Ascending aorta (tissue), 2 donors: ENCODE measurements at regions not wholly inside any gene's neighbourhood (a gene's known extent, or its start where the extent isn't known, plus 50 kb on each side); places are given as distances from the start of the nearest gene placed in this dataset.

Source experiments
- DNase-seq, 2 donors: peaks; one replicate each; pipeline ENCODE4 v3.0.0-alpha.2; 2019; ENCODE audit warnings: low spot score in 2 of 2
- H3K27ac ChIP-seq, 2 donors: fragments of 200-600 bp; sonication (generic); one replicate each; pipeline ENCODE4 v1.5.1; 2016 to 2017; ENCODE audit warnings: mild to moderate bottlenecking in 1 of 2
- H3K27me3 ChIP-seq: fragments of 200-600 bp; sonication (generic); one replicate; pipeline ENCODE4 v1.5.1; 2017
- H3K36me3 ChIP-seq, 2 donors: fragments of 200-600 bp; sonication (generic); one replicate each; pipeline ENCODE4 v1.5.1; 2016
- H3K4me1 ChIP-seq, 2 donors: fragments of 200-600 bp; sonication (generic); one replicate each; pipeline ENCODE4 v1.5.1; 2016 to 2017; ENCODE audit warnings: mild to moderate bottlenecking in 1 of 2
- H3K4me3 ChIP-seq, 2 donors: fragments of 200-600 bp; sonication (generic); one replicate each; pipeline ENCODE4 v1.5.1; 2016 to 2017; ENCODE audit warnings: mild to moderate bottlenecking in 1 of 2
- H3K9me3 ChIP-seq, 2 donors: fragments of 200-600 bp; sonication (generic); one replicate each; pipeline ENCODE4 v1.5.1; 2016
- CTCF ChIP-seq, 3 experiments: fragments of 200-600 bp in 2 of 3; fragments of 450-650 bp in 1 of 3; sonication (generic) in 2 of 3; IDR thresholded peaks; one replicate each; pipeline ENCODE4 v1.5.1; 2016 to 2019; ENCODE audit warnings: antibody characterized with exemption in 3 of 3, mild to moderate bottlenecking in 1 of 3, moderate library complexity in 1 of 3
- intact Hi-C: fragments of 100-400 bp; cut with DNase I; formaldehyde crosslinking; loops from one replicate; pipeline ENCODE4 v1.15.1; 2023

DNA sequence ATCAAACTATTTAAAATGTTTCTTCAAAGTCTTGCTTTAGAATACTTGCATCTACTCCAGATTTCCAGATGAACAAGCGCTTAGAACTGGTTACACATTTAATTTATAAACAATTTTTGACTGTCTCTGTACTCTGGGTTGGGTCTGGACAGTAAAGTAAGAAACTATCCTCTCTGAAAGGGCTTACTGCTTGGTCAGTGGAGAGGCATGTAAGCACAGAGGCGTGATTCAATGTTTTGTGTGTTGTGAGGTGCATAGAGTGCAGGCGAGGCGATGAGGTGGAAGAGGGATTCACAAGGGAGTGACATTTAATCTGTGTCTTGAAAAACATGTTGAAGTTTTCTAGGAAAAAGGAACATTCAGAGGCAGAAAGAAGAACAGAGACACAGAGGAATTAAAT lies 231.4 kb downstream of the VEGFC start:
- no peak overlapping the region for H3K4me3 ChIP-seq
- intact Hi-C loops: loop anchor here (10.0 kb wide), 1 partner anchor 483 kb away; no protein-coding TSS in a partner anchor
- H3K36me3 ChIP-seq: no peaks in the 10 kb centered on the region
- TF ChIP-seq CTCF (IDR thresholded peaks at IDR 0.05): no peak
- no peaks in the 10 kb centered on the region for H3K9me3 ChIP-seq
- no peaks in the 10 kb centered on the region for H3K4me1 ChIP-seq
- no peaks in the 10 kb centered on the region for H3K27me3 ChIP-seq
- H3K27ac ChIP-seq: no peak overlapping the region
- no peak for DNase-seq

DNA sequence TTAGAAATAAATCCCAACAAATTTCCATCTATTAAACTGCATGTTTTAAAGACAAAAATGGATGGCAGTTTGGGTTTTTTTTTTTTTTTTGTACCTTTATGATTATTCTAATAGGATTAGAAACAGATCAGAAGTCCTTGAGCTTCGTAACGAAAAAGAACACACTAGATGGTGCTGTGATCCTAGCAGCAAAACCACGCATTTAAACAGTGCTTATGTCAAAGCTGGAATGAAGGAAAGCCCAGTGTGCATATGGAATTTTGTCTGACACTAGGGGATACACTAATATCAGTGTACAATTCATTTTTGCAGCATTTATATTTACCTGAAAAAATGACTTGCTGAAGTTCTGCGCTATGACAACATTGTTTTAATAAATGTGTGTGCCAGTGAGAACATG lies 229.1 kb downstream of the VEGFC start:
- Histone ChIP-seq H3K36me3 (no peaks in the 10 kb centered on the region), H3K9me3 (no peaks in the 10 kb centered on the region), H3K4me3 (no peak overlapping the region), H3K27me3 (no peaks in the 10 kb centered on the region), H3K27ac (no peak overlapping the region), H3K4me1 (no peaks in the 10 kb centered on the region)
- no peak for DNase-seq
- intact Hi-C loops: loop anchor here (10.0 kb wide), 1 partner anchor 481 kb away; no protein-coding TSS in a partner anchor
- TF ChIP-seq CTCF (IDR thresholded peaks at IDR 0.05): no peak

GRCh38 chr4:176565049-176565448 lies 227.7 kb downstream of the VEGFC start:
- H3K9me3 ChIP-seq: no peaks in the 10 kb centered on the region
- no peak overlapping the region for H3K4me3 ChIP-seq
- intact Hi-C loops: loop anchor here (10.0 kb wide), 1 partner anchor 480 kb away; no protein-coding TSS in a partner anchor
- no peak overlapping the region for H3K27ac ChIP-seq
- H3K4me1 ChIP-seq: no peaks in the 10 kb centered on the region
- no peak for DNase-seq
- no peaks in the 10 kb centered on the region for H3K36me3 ChIP-seq
- no peaks in the 10 kb centered on the region for H3K27me3 ChIP-seq
- TF ChIP-seq CTCF (IDR thresholded peaks at IDR 0.05): no peak

- no peaks in the 10 kb centered on the region for H3K9me3 ChIP-seq
- no peak for TF ChIP-seq CTCF (IDR thresholded peaks at IDR 0.05)
- H3K27ac ChIP-seq: no peak overlapping the region
- H3K4me1 ChIP-seq: no peaks in the 10 kb centered on the region
- no peaks in the 10 kb centered on the region for H3K36me3 ChIP-seq
- no peak overlapping the region for H3K4me3 ChIP-seq
- H3K27me3 ChIP-seq: no peaks in the 10 kb centered on the region
- no peak for DNase-seq
- intact Hi-C loops: loop anchor here (10.0 kb wide), 1 partner anchor 478 kb away; no protein-coding TSS in a partner anchor
These were observed 226.0 kb downstream of the VEGFC start for GRCh38 chr4:176566769-176567168.

GRCh38 chr4:176568238-176568637 lies 224.5 kb downstream of the VEGFC start:
- intact Hi-C loops: loop anchor here (10.0 kb wide), 1 partner anchor 477 kb away; no protein-coding TSS in a partner anchor
- no peaks in the 10 kb centered on the region for H3K9me3 ChIP-seq
- H3K27me3 ChIP-seq: no peaks in the 10 kb centered on the region

More at GRCh38 chr4:176568238-176568637, 224.5 kb downstream of the VEGFC start:
- no peaks in the 10 kb centered on the region for H3K4me1 ChIP-seq
- TF ChIP-seq CTCF (IDR thresholded peaks at IDR 0.05): no peak
- no peak overlapping the region for H3K4me3 ChIP-seq
- H3K27ac ChIP-seq: no peak overlapping the region
- H3K36me3 ChIP-seq: no peaks in the 10 kb centered on the region
- no peak for DNase-seq
